Keratinocyte (primary cell): ENCODE measurements at regions not wholly inside any gene's neighbourhood (a gene's known extent, or its start where the extent isn't known, plus 50 kb on each side); places are given as distances from the start of the nearest gene placed in this dataset.

Source experiments
- DNase-seq: peaks from one replicate; pipeline ENCODE4 v3.0.0-alpha.2; 2011; ENCODE audit warnings: low read depth, missing footprints, low spot score
- FAIRE-seq: peaks from 2 replicates; lab custom pipeline; 2011; peaks lifted over from hg19 to GRCh38; lab: Jason Lieb, UNC
- H2AFZ ChIP-seq: 2 replicates; pipeline ENCODE4 v1.6.0; 2012; ENCODE audit warnings: low read length, control low read depth, inconsistent platforms; ENCODE audit not compliant: control insufficient read depth
- H3K27ac ChIP-seq: 2 replicates; pipeline ENCODE4 v1.5.1; 2011; ENCODE audit warnings: low read length; ENCODE audit not compliant: control insufficient read depth, insufficient read depth
- H3K27me3 ChIP-seq: 3 replicates; pipeline ENCODE4 v1.6.0; 2011; ENCODE audit warnings: low read length; ENCODE audit not compliant: control insufficient read depth, insufficient read depth; ENCODE audit errors: extremely low read depth
- H3K36me3 ChIP-seq, 2 experiments: 2 replicates in 1 of 2; 3 replicates in 1 of 2; pipeline ENCODE4 v1.5.1; 2011; ENCODE audit warnings: low read length in 2 of 2, mild to moderate bottlenecking in 1 of 2; ENCODE audit not compliant: control insufficient read depth in 2 of 2, insufficient read depth in 2 of 2; ENCODE audit errors: extremely low read depth in 1 of 2
- H3K4me1 ChIP-seq: 3 replicates; pipeline ENCODE4 v1.5.1; 2011; ENCODE audit warnings: low read length; ENCODE audit not compliant: control insufficient read depth, insufficient read depth; ENCODE audit errors: extremely low read depth
- H3K4me2 ChIP-seq: 3 replicates; pipeline ENCODE4 v1.6.0; 2011; ENCODE audit warnings: low read depth, low read length; ENCODE audit not compliant: control insufficient read depth, insufficient read depth; ENCODE audit errors: extremely low read depth
- H3K4me3 ChIP-seq, 3 experiments: fragments of 200-600 bp in 1 of 3; sonication (generic) in 1 of 3; 2 replicates in 2 of 3; 3 replicates in 1 of 3; pipeline ENCODE4 v1.5.1; 2011 to 2016; ENCODE audit warnings: low read length in 3 of 3, mild to moderate bottlenecking in 3 of 3, control low read depth in 2 of 3, inconsistent platforms in 1 of 3, low read depth in 1 of 3, mixed read lengths in 1 of 3, mixed run types in 1 of 3, moderate library complexity in 1 of 3; ENCODE audit not compliant: control insufficient read depth in 2 of 3, insufficient read depth in 2 of 3; ENCODE audit errors: extremely low read depth in 1 of 3
- H3K79me2 ChIP-seq: 2 replicates; pipeline ENCODE4 v1.6.0; 2012; ENCODE audit warnings: low read length; ENCODE audit not compliant: control insufficient read depth, insufficient read depth
- H3K9ac ChIP-seq: 3 replicates; pipeline ENCODE4 v1.6.0; 2011; ENCODE audit warnings: low read length; ENCODE audit not compliant: control insufficient read depth, insufficient read depth; ENCODE audit errors: extremely low read depth
- H3K9me1 ChIP-seq: 3 replicates; pipeline ENCODE4 v1.6.0; 2011; ENCODE audit warnings: low read length; ENCODE audit not compliant: control insufficient read depth, insufficient read depth; ENCODE audit errors: extremely low read depth
- H3K9me3 ChIP-seq: 2 replicates; pipeline ENCODE4 v1.5.1; 2012; ENCODE audit warnings: low read depth, low read length; ENCODE audit not compliant: control insufficient read depth
- H4K20me1 ChIP-seq: 3 replicates; pipeline ENCODE4 v1.6.0; 2011; ENCODE audit warnings: low read length; ENCODE audit not compliant: control insufficient read depth, insufficient read depth; ENCODE audit errors: extremely low read depth
- EZH2 ChIP-seq: IDR thresholded peaks from one replicate; pipeline ENCODE4 v1.6.1; 2012; ENCODE audit warnings: inconsistent platforms, mild to moderate bottlenecking, low read length, moderate library complexity
- dilution Hi-C: fragments of 300-500 bp; cut with MboI; formaldehyde crosslinking; loops from one replicate; pipeline ENCODE4 v1.7.0; 2020; ENCODE audit warnings: low sequenced_read_pairs; ENCODE audit not compliant: extremely low pct_ligation_motif_present
- TF ChIP-seq, protein P1 (sequence below), 3 experiments: IDR thresholded peaks in 1 of 3; conservative IDR thresholded peaks in 1 of 3; optimal IDR thresholded peaks in 1 of 3; 2 replicates in 2 of 3; 3 replicates in 1 of 3; pipeline versions ENCODE3 to v1.5.1; 2011; ENCODE audit warnings: low read length in 3 of 3, mild to moderate bottlenecking in 3 of 3, moderate library complexity in 2 of 3, control low read depth in 1 of 3, inconsistent platforms in 1 of 3; ENCODE audit not compliant: insufficient read depth in 2 of 3; ENCODE audit errors: extremely low read depth in 1 of 3

DNA sequence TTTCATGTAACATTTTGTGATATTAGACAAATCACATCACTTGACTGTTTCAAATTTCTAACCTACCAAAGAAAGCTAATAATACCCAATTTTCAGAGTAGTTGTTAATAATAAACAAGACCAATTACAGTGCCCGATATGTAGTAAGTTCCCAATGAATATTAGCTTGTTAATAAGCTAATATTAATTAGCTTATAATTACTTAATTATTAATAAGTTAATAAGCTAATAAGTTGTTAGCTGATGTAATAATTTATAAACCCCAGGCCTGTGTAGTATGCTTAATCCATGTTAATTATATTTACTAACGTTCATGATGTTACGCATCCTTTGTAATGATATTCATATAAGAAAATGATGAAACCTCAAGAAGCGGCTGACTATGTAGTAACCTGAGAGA lies 643.8 kb upstream of the KIRREL3 start:
- H2AFZ ChIP-seq, result no peak overlapping the region
- TF ChIP-seq EZH2, result no peak
- TF ChIP-seq, protein P1, sequence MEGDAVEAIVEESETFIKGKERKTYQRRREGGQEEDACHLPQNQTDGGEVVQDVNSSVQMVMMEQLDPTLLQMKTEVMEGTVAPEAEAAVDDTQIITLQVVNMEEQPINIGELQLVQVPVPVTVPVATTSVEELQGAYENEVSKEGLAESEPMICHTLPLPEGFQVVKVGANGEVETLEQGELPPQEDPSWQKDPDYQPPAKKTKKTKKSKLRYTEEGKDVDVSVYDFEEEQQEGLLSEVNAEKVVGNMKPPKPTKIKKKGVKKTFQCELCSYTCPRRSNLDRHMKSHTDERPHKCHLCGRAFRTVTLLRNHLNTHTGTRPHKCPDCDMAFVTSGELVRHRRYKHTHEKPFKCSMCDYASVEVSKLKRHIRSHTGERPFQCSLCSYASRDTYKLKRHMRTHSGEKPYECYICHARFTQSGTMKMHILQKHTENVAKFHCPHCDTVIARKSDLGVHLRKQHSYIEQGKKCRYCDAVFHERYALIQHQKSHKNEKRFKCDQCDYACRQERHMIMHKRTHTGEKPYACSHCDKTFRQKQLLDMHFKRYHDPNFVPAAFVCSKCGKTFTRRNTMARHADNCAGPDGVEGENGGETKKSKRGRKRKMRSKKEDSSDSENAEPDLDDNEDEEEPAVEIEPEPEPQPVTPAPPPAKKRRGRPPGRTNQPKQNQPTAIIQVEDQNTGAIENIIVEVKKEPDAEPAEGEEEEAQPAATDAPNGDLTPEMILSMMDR (optimal IDR thresholded peaks at IDR 0.05 in 1 of 3, IDR thresholded peaks at IDR 0.05 in 1 of 3, conservative IDR thresholded peaks at IDR 0.05 in 1 of 3; ENCODE audit: extremely low read depth in 1 of 3, insufficient read depth in 2 of 3, low read length in 3 of 3), result no peak
- H3K4me2 ChIP-seq, result no peak overlapping the region
- H3K9me1 ChIP-seq, result no peaks in the 10 kb centered on the region
- no peak overlapping the region for H3K4me3 ChIP-seq
- no peaks in the 10 kb centered on the region for H3K4me1 ChIP-seq
- H4K20me1 ChIP-seq, result no peaks in the 10 kb centered on the region
- no peaks in the 10 kb centered on the region for H3K36me3 ChIP-seq
- no peaks in the 10 kb centered on the region for H3K9me3 ChIP-seq
- H3K27ac ChIP-seq, result no peak overlapping the region
- H3K9ac ChIP-seq, result no peak overlapping the region
- no peaks in the 10 kb centered on the region for H3K79me2 ChIP-seq
- no peaks in the 10 kb centered on the region for H3K27me3 ChIP-seq
- DNase-seq (no peak), FAIRE-seq (no peak)
- dilution Hi-C loops, result no loop called here

DNA sequence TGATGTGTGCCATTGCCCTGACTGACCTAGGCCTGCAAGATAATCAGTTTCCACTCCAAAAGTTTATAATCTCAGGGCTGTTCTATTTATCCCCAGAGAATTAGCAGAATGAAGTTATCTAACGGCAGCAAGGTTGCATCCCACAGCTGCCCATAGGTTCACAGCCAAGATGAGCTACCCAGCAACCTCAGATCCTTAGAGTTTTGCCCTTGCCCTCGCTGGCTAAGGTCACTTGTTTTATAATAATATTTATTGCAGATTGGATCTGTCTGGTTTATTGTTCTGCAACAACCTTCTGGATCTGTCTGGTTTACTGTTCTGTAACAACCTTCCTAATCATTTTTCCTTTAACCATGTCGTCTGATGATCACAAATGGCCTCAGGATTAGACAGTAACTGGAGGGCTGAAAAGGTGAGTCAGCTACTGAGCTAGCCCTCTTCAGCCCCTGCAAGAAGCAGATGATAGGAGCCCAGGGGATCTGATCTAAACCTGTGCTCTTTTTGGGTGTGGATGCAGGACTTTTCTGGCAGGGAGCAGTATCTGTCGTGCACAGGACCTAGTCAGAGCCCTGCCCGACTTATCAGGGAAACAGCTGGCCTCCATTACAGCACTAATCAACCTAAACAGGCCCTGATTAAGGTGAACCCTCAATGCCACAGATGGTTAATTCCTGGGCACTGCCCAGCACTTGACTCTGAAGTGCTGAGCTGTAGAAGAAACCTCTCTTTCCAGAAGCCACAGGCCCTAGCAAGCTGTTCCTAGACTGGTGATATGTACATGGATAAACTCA lies 642.9 kb upstream of the KIRREL3 start:
- H3K27ac ChIP-seq, result no peak overlapping the region
- dilution Hi-C loops, result no loop called here
- FAIRE-seq, result no peak

More for the DNA sequence above, 642.9 kb upstream of the KIRREL3 start:
- Histone ChIP-seq H3K4me1 (no peaks in the 10 kb centered on the region), H4K20me1 (no peaks in the 10 kb centered on the region), H3K27me3 (no peaks in the 10 kb centered on the region), H3K9me1 (no peaks in the 10 kb centered on the region), H3K9me3 (no peaks in the 10 kb centered on the region), H3K4me2 (no peak overlapping the region), H2AFZ (no peak overlapping the region), H3K4me3 (no peak overlapping the region), H3K79me2 (no peaks in the 10 kb centered on the region), H3K36me3 (no peaks in the 10 kb centered on the region), H3K9ac (no peak overlapping the region)
- TF ChIP-seq EZH2, result no peak
- TF ChIP-seq, protein P1 (optimal IDR thresholded peaks at IDR 0.05 in 1 of 3, IDR thresholded peaks at IDR 0.05 in 1 of 3, conservative IDR thresholded peaks at IDR 0.05 in 1 of 3; ENCODE audit: extremely low read depth in 1 of 3, insufficient read depth in 2 of 3, low read length in 3 of 3), result no peak
- DNase-seq, result no peak
